Parathyroid adenoma (tissue), 2 donors: ENCODE measurements at regions not wholly inside any gene's neighbourhood (a gene's known extent, or its start where the extent isn't known, plus 50 kb on each side); places are given as distances from the start of the nearest gene placed in this dataset.

Source experiments
- H2AFZ ChIP-seq: fragments of 300-600 bp; sonication (generic); one replicate; pipeline ENCODE4 v1.7.0; 2017; ENCODE audit warnings: antibody characterized with exemption, mild to moderate bottlenecking
- H3K27ac ChIP-seq: fragments of 300-600 bp; sonication (generic); one replicate; pipeline ENCODE4 v1.7.0; 2017
- H3K27me3 ChIP-seq: fragments of 300-600 bp; sonication (generic); one replicate; pipeline ENCODE4 v1.7.0; 2017; ENCODE audit warnings: low read length; ENCODE audit not compliant: control insufficient read depth, insufficient read depth
- H3K36me3 ChIP-seq: fragments of 300-600 bp; sonication (generic); one replicate; pipeline ENCODE4 v1.7.0; 2017; ENCODE audit warnings: low read length; ENCODE audit not compliant: control insufficient read depth, insufficient read depth
- H3K4me1 ChIP-seq: fragments of 300-600 bp; sonication (generic); one replicate; pipeline ENCODE4 v1.7.0; 2017; ENCODE audit warnings: control low read depth
- H3K4me2 ChIP-seq: fragments of 300-600 bp; sonication (generic); one replicate; pipeline ENCODE4 v1.7.0; 2017; ENCODE audit warnings: low read length
- H3K4me3 ChIP-seq: fragments of 300-600 bp; sonication (generic); one replicate; pipeline ENCODE4 v1.7.0; 2017; ENCODE audit warnings: low read depth, low read length
- H3K79me2 ChIP-seq: fragments of 300-600 bp; sonication (generic); one replicate; pipeline ENCODE4 v1.7.0; 2017; ENCODE audit warnings: control low read depth
- H3K9ac ChIP-seq: fragments of 300-600 bp; sonication (generic); one replicate; pipeline ENCODE4 v1.7.0; 2017; ENCODE audit warnings: mild to moderate bottlenecking
- H3K9me3 ChIP-seq: fragments of 300-600 bp; sonication (generic); one replicate; pipeline ENCODE4 v1.7.0; 2017; ENCODE audit warnings: low read length; ENCODE audit not compliant: control insufficient read depth
- TF ChIP-seq, protein P1 (sequence below): fragments of 300-600 bp; sonication (generic); IDR thresholded peaks from one replicate; pipeline ENCODE4 v1.7.0; 2017; ENCODE audit warnings: antibody characterized with exemption, mild to moderate bottlenecking
- donor health status: primary hyperparathyroidism.

- Histone ChIP-seq H3K4me2 (no peak overlapping the region), H3K9me3 (no peaks in the 10 kb centered on the region), H3K4me1 (no peaks in the 10 kb centered on the region), H3K9ac (no peak overlapping the region), H3K4me3 (no peak overlapping the region), H3K27ac (no peak overlapping the region), H3K36me3 (no peaks in the 10 kb centered on the region), H3K27me3 (no peaks in the 10 kb centered on the region), H3K79me2 (no peaks in the 10 kb centered on the region), H2AFZ (no peak overlapping the region)
- TF ChIP-seq, protein P1, sequence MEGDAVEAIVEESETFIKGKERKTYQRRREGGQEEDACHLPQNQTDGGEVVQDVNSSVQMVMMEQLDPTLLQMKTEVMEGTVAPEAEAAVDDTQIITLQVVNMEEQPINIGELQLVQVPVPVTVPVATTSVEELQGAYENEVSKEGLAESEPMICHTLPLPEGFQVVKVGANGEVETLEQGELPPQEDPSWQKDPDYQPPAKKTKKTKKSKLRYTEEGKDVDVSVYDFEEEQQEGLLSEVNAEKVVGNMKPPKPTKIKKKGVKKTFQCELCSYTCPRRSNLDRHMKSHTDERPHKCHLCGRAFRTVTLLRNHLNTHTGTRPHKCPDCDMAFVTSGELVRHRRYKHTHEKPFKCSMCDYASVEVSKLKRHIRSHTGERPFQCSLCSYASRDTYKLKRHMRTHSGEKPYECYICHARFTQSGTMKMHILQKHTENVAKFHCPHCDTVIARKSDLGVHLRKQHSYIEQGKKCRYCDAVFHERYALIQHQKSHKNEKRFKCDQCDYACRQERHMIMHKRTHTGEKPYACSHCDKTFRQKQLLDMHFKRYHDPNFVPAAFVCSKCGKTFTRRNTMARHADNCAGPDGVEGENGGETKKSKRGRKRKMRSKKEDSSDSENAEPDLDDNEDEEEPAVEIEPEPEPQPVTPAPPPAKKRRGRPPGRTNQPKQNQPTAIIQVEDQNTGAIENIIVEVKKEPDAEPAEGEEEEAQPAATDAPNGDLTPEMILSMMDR: no peak
Measured at GRCh38 chr14:95021588-95021987, 135.7 kb downstream of the DICER1 start.

DNA sequence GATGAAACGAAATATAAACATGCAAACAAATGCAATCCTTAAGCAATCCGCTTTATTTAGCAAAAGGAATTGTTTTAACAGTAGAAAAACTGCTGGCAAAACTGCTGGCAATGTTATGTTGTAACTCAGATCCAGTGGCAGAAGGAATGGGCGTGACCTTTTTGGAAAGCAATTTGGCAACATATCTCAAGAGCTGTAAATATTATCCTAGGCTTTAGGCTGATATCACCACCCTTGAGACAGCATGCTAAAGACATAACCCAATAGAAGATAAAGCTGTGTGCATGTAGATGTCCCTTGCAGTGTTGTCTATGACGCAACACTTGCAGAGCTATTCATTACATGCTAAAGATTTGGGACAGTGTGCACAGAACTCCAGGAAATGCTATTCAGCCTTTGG is 138.5 kb downstream of the DICER1 start:
- Histone ChIP-seq H3K79me2 (no peaks in the 10 kb centered on the region), H2AFZ (no peak overlapping the region), H3K9ac (no peak overlapping the region), H3K4me1 (no peaks in the 10 kb centered on the region), H3K9me3 (no peaks in the 10 kb centered on the region), H3K36me3 (no peaks in the 10 kb centered on the region), H3K4me3 (no peak overlapping the region), H3K27ac (no peak overlapping the region), H3K4me2 (no peak overlapping the region), H3K27me3 (no peaks in the 10 kb centered on the region)
- TF ChIP-seq, protein P1: no peak

- Histone ChIP-seq H3K4me3 (no peak overlapping the region), H2AFZ (no peak overlapping the region), H3K9ac (no peak overlapping the region), H3K36me3 (no peaks in the 10 kb centered on the region), H3K79me2 (no peaks in the 10 kb centered on the region), H3K4me2 (no peak overlapping the region), H3K9me3 (no peaks in the 10 kb centered on the region), H3K27ac (no peak overlapping the region), H3K4me1 (no peaks in the 10 kb centered on the region), H3K27me3 (peaks cover 5% of the 10 kb centered on the region)
- TF ChIP-seq, protein P1: no peak
Measured at GRCh38 chr14:95015046-95015445, 142.3 kb downstream of the DICER1 start.

GRCh38 chr14:95014036-95014435 is 143.3 kb downstream of the DICER1 start:
- TF ChIP-seq, protein P1: no peak
- H2AFZ ChIP-seq: no peak overlapping the region
- H3K27me3 ChIP-seq: peaks cover 5% of the 10 kb centered on the region
- no peaks in the 10 kb centered on the region for H3K4me1 ChIP-seq
- no peaks in the 10 kb centered on the region for H3K36me3 ChIP-seq
- H3K9ac ChIP-seq: no peak overlapping the region
- no peak overlapping the region for H3K4me2 ChIP-seq
- no peaks in the 10 kb centered on the region for H3K79me2 ChIP-seq
- H3K27ac ChIP-seq: no peak overlapping the region
- no peak overlapping the region for H3K4me3 ChIP-seq
- no peaks in the 10 kb centered on the region for H3K9me3 ChIP-seq

GRCh38 chr14:95011445-95012006 is 145.8 kb downstream of the DICER1 start:
- H3K36me3 ChIP-seq: no peaks in the 10 kb centered on the region
- H3K9ac ChIP-seq: no peak overlapping the region
- no peaks in the 10 kb centered on the region for H3K9me3 ChIP-seq
- H3K4me3 ChIP-seq: no peak overlapping the region
- H3K79me2 ChIP-seq: no peaks in the 10 kb centered on the region
- TF ChIP-seq, protein P1: no peak
- H2AFZ ChIP-seq: no peak overlapping the region
- no peak overlapping the region for H3K27ac ChIP-seq
- H3K27me3 ChIP-seq: peaks cover 5% of the 10 kb centered on the region
- H3K4me1 ChIP-seq: no peaks in the 10 kb centered on the region
- H3K4me2 ChIP-seq: no peak overlapping the region
